WI38 (cell line): ENCODE measurements at regions not wholly inside any gene's neighbourhood (a gene's known extent, or its start where the extent isn't known, plus 50 kb on each side); places are given as distances from the start of the nearest gene placed in this dataset.

Source experiments
- H3K4me3 ChIP-seq: 2 replicates; pipeline ENCODE4 v1.5.1; 2011; ENCODE audit warnings: low read depth, mild to moderate bottlenecking, control low read depth, low read length
- CTCF ChIP-seq: IDR thresholded peaks from 2 replicates; pipeline ENCODE4 v1.5.1; 2012; ENCODE audit warnings: low read depth, mild to moderate bottlenecking, control low read depth, low read length

DNA sequence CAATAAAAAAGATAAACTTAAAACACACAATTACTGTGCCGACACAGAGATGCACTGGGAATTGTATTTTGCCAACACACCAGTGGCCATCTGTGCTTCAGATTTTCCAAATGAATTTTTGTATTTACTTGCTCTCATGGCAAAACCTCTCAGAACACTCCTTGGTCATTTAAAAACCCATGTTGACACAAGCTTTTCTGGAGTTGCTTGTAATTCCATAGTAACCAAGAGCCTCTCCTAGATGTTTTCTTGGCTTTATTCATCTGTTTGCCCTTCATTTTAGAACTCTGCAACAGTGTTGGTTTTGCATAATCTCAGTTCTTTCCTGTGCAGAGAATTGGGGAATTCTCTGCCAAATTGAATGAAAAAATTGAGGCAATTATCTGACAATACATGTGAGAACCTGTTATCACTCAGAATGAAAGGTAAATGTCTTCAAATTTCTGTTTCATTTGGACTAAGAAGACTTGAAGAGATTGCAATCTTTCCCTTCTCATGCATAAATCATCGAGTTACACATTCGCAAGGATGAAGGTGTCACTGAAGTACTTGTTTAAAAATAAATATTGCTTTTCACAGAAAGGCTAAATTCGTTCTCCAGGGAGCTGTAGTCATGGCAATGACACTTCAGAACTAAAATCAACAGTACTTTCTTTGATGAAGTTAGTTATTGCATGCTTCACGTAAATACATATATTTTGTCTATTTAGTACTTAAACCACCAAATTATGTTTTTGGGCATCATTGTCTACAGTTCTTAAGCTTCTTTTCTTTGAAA lies 301.8 kb upstream of the CTSO start:
- no peak overlapping the region for H3K4me3 ChIP-seq
- TF ChIP-seq CTCF, result no peak

GRCh38 chr4:156252358-156252921 lies 298.8 kb upstream of the CTSO start:
- no peak overlapping the region for H3K4me3 ChIP-seq
- no peak for TF ChIP-seq CTCF

GRCh38 chr4:156251373-156252065 lies 297.9 kb upstream of the CTSO start:
- TF ChIP-seq CTCF, result no peak
- no peak overlapping the region for H3K4me3 ChIP-seq

DNA sequence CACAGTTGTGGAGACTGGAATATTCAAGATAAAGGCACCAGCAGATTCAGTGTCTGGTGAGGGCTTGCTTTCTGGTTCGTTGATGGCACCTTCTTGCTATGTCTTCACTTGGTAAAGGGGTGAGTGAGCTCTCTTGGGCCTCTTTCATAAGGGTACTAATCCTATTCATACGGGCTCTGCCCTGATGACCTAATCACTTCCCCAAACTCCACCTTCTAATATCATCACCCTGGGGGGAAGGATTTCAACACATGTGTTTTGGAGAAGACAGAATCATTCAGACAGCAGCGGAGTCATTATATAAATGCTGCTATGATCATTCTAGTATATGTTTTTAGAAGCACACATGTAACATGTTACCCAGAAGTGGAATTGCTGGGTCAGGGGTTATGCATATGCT lies 295.3 kb upstream of the CTSO start:
- H3K4me3 ChIP-seq, result no peak overlapping the region
- TF ChIP-seq CTCF, result no peak

DNA sequence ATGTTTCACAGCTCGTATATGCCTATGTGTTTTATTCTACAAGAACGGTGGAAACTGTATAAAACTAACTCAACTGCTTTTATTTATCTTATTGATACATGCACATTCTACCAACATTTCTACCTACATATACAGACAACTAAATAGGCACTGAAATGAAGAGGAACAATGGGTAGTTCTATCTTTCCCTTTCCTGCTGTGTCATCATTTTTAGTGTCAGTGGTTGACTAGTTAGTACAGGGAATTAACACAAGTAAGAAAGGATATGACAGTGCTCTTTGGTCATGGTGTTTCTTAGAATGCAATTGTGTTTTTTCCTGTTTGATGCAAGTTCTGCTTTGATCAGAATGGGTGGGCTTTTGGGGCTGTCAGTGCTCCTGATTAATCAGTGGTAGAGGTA lies 293.8 kb upstream of the CTSO start:
- H3K4me3 ChIP-seq, result no peak overlapping the region
- TF ChIP-seq CTCF, result no peak

- no peak overlapping the region for H3K4me3 ChIP-seq
- TF ChIP-seq CTCF, result no peak
Measured at GRCh38 chr4:156243015-156243414, 289.3 kb upstream of the CTSO start.

GRCh38 chr4:156242390-156242789 lies 288.7 kb upstream of the CTSO start:
- no peak overlapping the region for H3K4me3 ChIP-seq
- TF ChIP-seq CTCF, result no peak
